ENCODE measurements at regions not wholly inside any gene's neighbourhood (a gene's known extent, or its start where the extent isn't known, plus 50 kb on each side); places are given as distances from the start of the nearest gene placed in this dataset.

- ATAC-seq = no peak
- FAIRE-seq = no peak
- CTCF ChIA-PET (ENCODE audit: low intra/inter-chr PET ratio, low total read pairs) = no interaction called here
- H3K4me2 ChIP-seq (ENCODE audit: low read depth, low read length) = no peak overlapping the region
- H3K27me3 ChIP-seq (ENCODE audit: control insufficient read depth in 1 of 2, insufficient read depth in 2 of 2, low read length in 2 of 2) = peaks cover 6 to 79% of the 10 kb centered on the region in 2 experiments; a peak in 4 of 5 replicates
- in situ Hi-C loops (cut with HindIII; ENCODE audit: extremely low pct_ligation_motif_present, low pct_unique_long_range_greater_than_20kb) = no loop called here
- TF ChIP-seq PHF5A (CRISPR knock-in tag; IDR thresholded peaks at IDR 0.05; ENCODE audit: low read depth, unreplicated experiment) = no peak
- no peak for TF ChIP-seq SMC3 (IDR thresholded peaks at IDR 0.05; ENCODE audit: low read length)
- DNase-seq (ENCODE audit: low spot score) = no peak
- H4K20me1 ChIP-seq (ENCODE audit: insufficient read depth, low read length) = no peaks in the 10 kb centered on the region; the same call in 1 of the 2 replicates
- BruUV-seq (replicated peaks) = no TSS peak
- H3K9me3 ChIP-seq (ENCODE audit: low read length) = no peaks in the 10 kb centered on the region
- H3K27ac ChIP-seq (ENCODE audit: extremely low read length, insufficient read depth, low read length) = no peak overlapping the region
- H3K9ac ChIP-seq (ENCODE audit: insufficient read depth, low read depth, low read length) = no peak overlapping the region
- intact Hi-C loops (cut with micrococcal nuclease; ENCODE audit: unreplicated experiment) = no loop called here
- H3K79me2 ChIP-seq (ENCODE audit: insufficient read depth, low read length) = no peaks in the 10 kb centered on the region
- no peak overlapping the region for H3K4me3 ChIP-seq (replicated peaks in 1 of 3; ENCODE audit: insufficient read depth in 1 of 3, low read depth in 2 of 3, low read length in 3 of 3)
- no peaks in the 10 kb centered on the region for H3K36me3 ChIP-seq (replicated peaks in 1 of 2; ENCODE audit: control insufficient read depth in 1 of 2, insufficient read depth in 2 of 2, low read length in 2 of 2)
- POLR2A ChIA-PET = no interaction called here
- no peak overlapping the region for H2AFZ ChIP-seq (ENCODE audit: low read length)
- H3K4me1 ChIP-seq (ENCODE audit: insufficient read depth, low read length) = no peaks in the 10 kb centered on the region
- 0% methylated on average over 4 of the region's 4 CpGs for WGBS (ENCODE audit: low lambda C conversion rate)
These were observed 124.9 kb downstream of the GLI2 start for GRCh38 chr2:120860579-120860922.

GRCh38 chr2:120861191-120861575 is 125.5 kb downstream of the GLI2 start:
- no peak for FAIRE-seq
- BruUV-seq (replicated peaks) = no TSS peak
- WGBS (ENCODE audit: low lambda C conversion rate) = 27% methylated on average over 5 of the region's 5 CpGs
- no peak for ATAC-seq
- H4K20me1 ChIP-seq (ENCODE audit: insufficient read depth, low read length) = no peaks in the 10 kb centered on the region; the same call in 1 of the 2 replicates
- H3K27ac ChIP-seq (ENCODE audit: extremely low read length, insufficient read depth, low read length) = no peak overlapping the region
- ChIA-PET CTCF (ENCODE audit: low intra/inter-chr PET ratio, low total read pairs) (no interaction called here), POLR2A (no interaction called here)
- H3K36me3 ChIP-seq (replicated peaks in 1 of 2; ENCODE audit: control insufficient read depth in 1 of 2, insufficient read depth in 2 of 2, low read length in 2 of 2) = no peaks in the 10 kb centered on the region
- no peak overlapping the region for H2AFZ ChIP-seq (ENCODE audit: low read length)
- no peak overlapping the region for H3K4me2 ChIP-seq (ENCODE audit: low read depth, low read length)
- H3K79me2 ChIP-seq (ENCODE audit: insufficient read depth, low read length) = no peaks in the 10 kb centered on the region
- H3K4me3 ChIP-seq (replicated peaks in 1 of 3; ENCODE audit: insufficient read depth in 1 of 3, low read depth in 2 of 3, low read length in 3 of 3) = no peak overlapping the region
- no peaks in the 10 kb centered on the region for H3K9me3 ChIP-seq (ENCODE audit: low read length)
- H3K9ac ChIP-seq (ENCODE audit: insufficient read depth, low read depth, low read length) = no peak overlapping the region
- in situ Hi-C loops (cut with HindIII; ENCODE audit: extremely low pct_ligation_motif_present, low pct_unique_long_range_greater_than_20kb) = no loop called here
- TF ChIP-seq KLF11 (CRISPR knock-in tag; IDR thresholded peaks at IDR 0.05) = no peak
- no peaks in the 10 kb centered on the region for H3K4me1 ChIP-seq (ENCODE audit: insufficient read depth, low read length)
- no peak for DNase-seq (ENCODE audit: low spot score)
- peaks cover 8 to 79% of the 10 kb centered on the region in 2 experiments; a peak in 4 of 5 replicates for H3K27me3 ChIP-seq (ENCODE audit: control insufficient read depth in 1 of 2, insufficient read depth in 2 of 2, low read length in 2 of 2)
- intact Hi-C loops (cut with micrococcal nuclease; ENCODE audit: unreplicated experiment) = no loop called here

All from HepG2 (cell line).